HG03095 (cell line): ENCODE measurements at regions not wholly inside any gene's neighbourhood (a gene's known extent, or its start where the extent isn't known, plus 50 kb on each side); places are given as distances from the start of the nearest gene placed in this dataset.

Experiments
- ATAC-seq: cut with Tn5 transposase; IDR thresholded peaks from one replicate; pipeline ENCODE4 v1.9.1; 2021; ENCODE audit warnings: moderate library complexity; ENCODE audit not compliant: unreplicated experiment

- no peak for ATAC-seq
Measured at GRCh38 chr7:110090110-110090820, 1000.7 kb upstream of the LRRN3 start.

DNA sequence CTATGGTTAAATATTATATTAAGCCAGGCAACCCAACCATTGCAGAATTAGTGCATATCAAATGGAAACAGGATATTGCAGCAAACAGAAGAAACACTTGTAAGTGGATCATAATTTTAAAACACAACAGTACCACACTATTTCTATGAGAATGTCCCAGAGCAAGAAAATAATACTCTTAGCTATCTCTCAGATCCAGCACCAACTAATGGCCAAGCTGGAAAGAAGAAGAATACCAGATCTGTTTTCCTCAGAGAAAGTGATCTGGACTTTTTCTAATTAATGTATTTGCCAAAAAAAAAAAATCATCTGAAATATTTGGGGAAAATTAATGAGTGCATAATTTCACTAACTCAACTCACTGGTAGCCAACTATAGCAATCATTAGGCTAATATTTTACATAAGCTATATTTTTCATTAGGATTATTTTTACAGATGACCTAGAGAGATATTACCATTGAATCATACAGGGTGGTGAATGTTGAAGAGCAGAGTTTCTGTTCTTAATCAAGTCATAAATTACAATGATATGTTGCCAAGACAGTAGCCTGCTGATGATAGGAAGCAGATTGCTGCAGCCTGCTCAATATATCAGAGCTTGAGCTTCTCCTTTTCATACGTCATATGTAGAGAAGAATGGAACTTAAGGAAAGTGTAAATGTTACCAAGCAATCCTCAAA, 995.4 kb upstream of the LRRN3 start:
- ATAC-seq = no peak

DNA sequence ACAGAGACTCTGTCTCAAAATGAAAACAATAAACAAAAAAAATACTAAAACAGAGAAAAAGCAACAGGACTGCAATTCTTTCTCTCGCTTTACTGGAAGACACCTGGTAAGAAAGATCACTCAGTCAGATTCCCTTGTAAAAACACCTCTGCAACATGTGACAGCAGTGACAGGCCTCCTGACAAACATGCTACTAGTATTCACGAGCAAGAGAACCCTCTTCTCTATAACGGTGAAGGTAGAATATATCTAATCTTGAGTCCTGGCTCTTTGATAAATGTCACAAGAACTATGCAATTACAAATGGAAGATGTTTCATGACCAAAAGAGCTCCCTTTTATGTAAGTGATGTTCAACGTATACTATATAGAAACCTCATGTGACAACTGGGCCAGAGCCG, 986.7 kb upstream of the LRRN3 start:
- no peak for ATAC-seq

DNA sequence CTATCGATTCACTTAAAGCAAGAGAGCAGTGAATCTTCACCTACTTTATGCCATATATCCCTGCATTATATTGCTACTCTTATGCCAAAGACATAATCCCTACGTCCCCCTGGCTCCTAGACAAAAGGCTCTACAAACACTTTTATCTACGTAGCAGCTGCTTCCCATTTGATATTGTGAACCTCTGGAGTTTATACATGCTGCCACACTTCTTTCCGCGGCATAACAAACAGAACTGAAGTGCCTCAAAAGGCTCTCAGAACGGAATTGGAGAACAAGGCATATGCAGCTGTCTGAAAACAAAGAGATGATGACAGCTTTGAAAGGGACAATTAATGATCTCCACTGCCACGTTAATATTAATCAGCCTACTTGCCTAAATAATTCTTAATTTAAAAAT, 985.6 kb upstream of the LRRN3 start:
- ATAC-seq = no peak

DNA sequence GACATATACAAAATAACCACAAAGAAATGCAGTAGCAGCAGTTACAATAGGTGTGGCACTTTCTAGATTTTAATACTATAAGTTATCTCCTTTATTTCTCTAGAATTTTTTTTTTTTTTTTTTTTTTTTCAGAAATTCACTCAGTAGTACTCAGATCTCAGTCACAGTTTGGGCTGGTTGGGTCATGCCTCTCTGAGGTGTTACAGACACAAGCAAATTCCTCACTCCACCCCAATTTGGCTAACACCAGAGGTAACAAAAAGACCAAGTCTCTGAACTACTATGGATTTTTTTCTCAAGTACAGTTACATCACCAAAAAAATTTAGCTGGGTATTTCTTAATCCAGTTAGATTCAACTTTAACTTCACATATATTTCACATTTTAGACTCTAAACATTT, 985.1 kb upstream of the LRRN3 start:
- no peak for ATAC-seq

- no peak for ATAC-seq
Measured at GRCh38 chr7:110119883-110120581, 970.9 kb upstream of the LRRN3 start.

DNA sequence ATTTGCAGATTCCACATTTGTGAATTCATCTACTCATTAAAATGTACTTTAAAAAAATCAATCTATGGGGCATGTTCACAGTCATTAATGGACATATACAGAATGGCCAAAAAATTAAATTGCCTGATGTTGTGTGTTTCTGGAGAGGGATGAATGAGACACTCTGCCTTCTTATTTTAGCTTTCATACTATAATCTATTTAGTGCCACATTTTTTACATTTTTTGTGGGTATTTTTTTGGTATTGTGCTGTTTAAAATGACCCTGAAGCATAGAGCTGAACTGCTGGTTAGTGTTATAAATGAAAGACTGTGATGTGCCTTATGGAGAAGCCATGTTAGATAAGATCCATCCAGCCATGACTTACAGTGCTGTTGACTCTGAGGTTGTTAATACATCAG, 961.8 kb upstream of the LRRN3 start:
- ATAC-seq = no peak

DNA sequence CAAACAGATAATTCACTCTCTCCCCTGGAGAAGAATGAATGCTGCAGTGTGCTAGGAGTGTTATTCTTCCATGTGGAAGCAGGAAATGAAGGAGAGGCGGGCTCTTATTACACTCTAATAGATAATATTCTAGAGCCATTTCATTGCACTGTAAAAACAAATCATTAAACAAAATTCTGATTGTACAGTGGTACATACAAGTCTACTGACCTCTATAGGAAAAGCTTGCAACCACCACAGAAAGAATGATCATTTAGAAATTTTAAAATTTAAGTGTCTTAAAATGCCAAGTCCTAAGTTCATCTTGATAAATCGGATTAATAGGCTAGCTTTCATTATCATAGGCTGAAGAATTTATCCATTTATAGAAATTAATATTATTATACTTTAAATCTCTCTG, 960.3 kb upstream of the LRRN3 start:
- no peak for ATAC-seq

DNA sequence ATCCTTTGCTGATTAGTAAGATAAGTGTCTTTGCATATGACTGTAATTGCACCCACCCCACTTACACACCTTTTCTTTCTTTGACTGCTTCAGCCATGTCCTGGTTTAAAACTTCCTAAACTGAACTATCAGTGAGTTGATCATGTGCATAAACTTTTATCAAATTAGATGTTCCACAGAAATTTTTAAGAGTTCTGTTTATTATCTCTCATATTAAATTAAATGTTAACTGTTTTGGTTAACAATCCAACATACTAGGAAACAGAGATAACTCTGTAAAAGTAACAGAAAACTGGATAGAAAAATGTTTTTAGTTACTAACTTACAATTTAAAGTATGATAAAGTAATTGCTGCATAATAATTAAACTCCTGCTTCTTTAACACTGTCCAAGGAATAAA, 959.6 kb upstream of the LRRN3 start:
- no peak for ATAC-seq

DNA sequence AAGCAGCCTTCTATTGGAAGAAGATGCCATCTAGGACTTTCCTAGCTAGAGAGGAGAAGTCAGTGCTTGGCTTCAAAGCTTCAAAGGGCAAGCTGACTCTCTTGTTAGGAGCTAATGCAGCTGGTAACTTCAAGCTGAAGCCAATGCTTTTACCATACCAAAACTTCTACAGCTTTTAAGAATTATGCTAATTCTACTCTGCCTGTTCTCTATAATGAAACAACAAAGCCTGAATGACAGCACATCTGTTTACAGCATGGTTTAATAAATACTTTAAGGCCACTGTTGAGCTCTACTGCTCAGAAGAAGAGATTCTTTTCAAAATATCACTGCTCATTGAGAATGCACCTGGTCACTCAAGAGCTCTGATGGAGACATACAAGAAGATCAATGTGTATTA, 951.9 kb upstream of the LRRN3 start:
- ATAC-seq = no peak

DNA sequence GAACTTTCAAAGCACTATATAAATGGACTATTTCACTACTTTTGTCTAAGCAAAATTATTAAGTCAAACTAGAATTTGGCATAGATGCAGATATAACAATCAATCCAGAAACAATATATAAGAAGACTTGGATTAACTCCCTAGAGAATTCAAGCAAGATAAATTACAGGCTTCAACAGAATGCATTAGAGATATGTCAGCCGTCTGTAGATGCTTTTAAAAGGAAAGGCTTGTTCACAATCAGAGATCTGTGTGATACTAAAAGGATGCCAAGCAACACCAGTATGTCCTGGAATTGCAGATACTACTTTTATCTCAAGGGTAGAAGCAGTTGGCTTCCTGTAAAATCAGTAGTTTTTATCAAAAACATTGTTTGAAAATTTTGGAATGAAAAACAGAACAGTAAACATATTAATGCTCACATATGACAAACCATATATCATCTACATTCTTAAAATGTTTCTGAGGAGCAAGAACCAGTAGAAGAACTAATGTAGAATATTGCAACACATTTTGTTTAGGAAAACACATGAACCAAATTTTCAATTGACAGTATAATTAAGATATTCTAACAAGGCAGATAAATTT, 947.9 kb upstream of the LRRN3 start:
- no peak for ATAC-seq

- no peak for ATAC-seq
Measured at GRCh38 chr7:110144599-110144998, 946.3 kb upstream of the LRRN3 start.

GRCh38 chr7:110148054-110148453, 942.9 kb upstream of the LRRN3 start:
- ATAC-seq = no peak

GRCh38 chr7:110153222-110153621, 937.7 kb upstream of the LRRN3 start:
- no peak for ATAC-seq

DNA sequence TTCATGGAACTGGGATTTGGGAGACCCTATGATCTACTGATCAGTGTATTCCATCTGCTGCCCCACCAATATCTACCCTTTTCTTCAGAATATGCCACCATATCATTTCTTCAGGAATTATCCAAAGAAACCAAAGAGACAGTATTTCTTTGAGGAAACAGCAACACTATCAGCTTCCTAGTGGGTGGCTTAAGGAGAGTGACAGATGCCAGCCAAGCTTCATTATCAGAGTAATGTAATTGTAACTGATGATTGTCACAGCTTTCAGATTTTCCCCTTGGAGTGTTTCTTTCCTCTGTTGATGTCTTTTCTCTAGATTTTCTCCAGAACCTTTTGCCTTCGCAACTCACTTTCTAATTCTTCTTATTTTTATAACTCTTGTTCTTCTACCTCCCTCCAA, 934.4 kb upstream of the LRRN3 start:
- ATAC-seq = no peak

- ATAC-seq = no peak
Measured at GRCh38 chr7:110157631-110158362, 933.1 kb upstream of the LRRN3 start.

- ATAC-seq = no peak
Measured at GRCh38 chr7:110168010-110168409, 922.9 kb upstream of the LRRN3 start.

DNA sequence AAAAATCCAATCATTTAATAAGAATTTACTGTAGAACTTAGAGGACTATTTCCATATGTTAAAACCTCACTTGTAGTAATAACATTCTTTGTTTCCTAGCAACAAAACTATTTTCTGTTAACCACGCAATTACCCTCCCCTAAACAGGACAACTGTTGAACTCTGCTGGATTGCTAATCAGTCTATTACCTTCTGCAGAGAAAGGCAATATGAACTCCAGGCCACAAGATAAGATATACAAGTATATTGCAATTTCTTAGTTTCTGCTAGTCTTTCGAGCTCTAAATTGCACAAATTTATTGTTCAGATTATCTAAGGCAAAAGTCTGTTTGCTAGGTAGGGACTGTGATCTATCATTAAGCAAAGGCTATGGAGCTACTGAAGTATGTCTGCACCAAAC, 920.1 kb upstream of the LRRN3 start:
- no peak for ATAC-seq

GRCh38 chr7:110177463-110177862, 913.5 kb upstream of the LRRN3 start:
- ATAC-seq = no peak

- ATAC-seq = no peak
Measured at GRCh38 chr7:110179037-110179436, 911.9 kb upstream of the LRRN3 start.

- no peak for ATAC-seq
Measured at GRCh38 chr7:110181768-110182167, 909.2 kb upstream of the LRRN3 start.
